SU-DHL-6 (cell line): ENCODE measurements at regions not wholly inside any gene's neighbourhood (a gene's known extent, or its start where the extent isn't known, plus 50 kb on each side); places are given as distances from the start of the nearest gene placed in this dataset.

Source experiments
- CTCF ChIP-seq: fragments of 200-600 bp; sonication (generic); IDR thresholded peaks from one replicate; pipeline ENCODE4 v1.5.1; 2017; ENCODE audit warnings: antibody characterized with exemption, mild to moderate bottlenecking, low read length, moderate library complexity; ENCODE audit not compliant: insufficient read depth, poor library complexity, severe bottlenecking
- EZH2phosphoT487 ChIP-seq: fragments of 200-600 bp; sonication (generic), shearing (Covaris generic); conservative IDR thresholded peaks from 2 replicates; pipeline ENCODE4 v1.6.1; 2018; ENCODE audit warnings: mild to moderate bottlenecking, antibody characterized with exemption, low read length, moderate library complexity, mixed read lengths

DNA sequence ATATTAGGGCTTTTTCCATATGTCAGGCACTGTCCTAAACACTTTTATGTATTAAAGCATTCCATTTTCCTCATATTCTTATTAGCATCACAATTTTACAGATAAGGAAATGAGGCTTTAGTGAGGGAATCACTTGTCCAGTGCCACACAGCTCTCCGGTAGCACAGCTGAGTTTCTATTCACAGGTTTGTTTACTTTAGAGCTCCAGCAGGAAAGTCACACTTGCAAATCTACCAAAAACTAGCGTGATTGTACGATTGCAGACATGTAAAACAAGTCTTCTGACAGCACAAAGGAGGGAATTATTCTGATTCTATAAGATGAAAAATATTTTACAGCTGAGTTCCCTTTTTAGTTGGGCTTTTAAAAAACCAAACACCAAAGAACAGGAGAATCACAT, 472.1 kb downstream of the TMA16 start:
- TF ChIP-seq CTCF = no peak
- TF ChIP-seq EZH2phosphoT487 = no peak
